Stimulated activated CD4-positive, alpha-beta T cell treated with anti-CD3 and anti-CD28 coated beads, TNF-alpha, amount 100 ng/mL, for 48 hours (primary cell): ENCODE measurements at regions not wholly inside any gene's neighbourhood (a gene's known extent, or its start where the extent isn't known, plus 50 kb on each side); places are given as distances from the start of the nearest gene placed in this dataset.
"Not testable (repeated sequence)": the region's sequence is repeated elsewhere in the genome, so short reads cannot be mapped to it uniquely, and the experiment has no call there.

Source experiments
- DNase-seq, 3 donors: peaks; one replicate each; pipeline ENCODE4 v3.0.0-alpha.2; 2020; ENCODE audit warnings: low read depth in 3 of 3

DNA sequence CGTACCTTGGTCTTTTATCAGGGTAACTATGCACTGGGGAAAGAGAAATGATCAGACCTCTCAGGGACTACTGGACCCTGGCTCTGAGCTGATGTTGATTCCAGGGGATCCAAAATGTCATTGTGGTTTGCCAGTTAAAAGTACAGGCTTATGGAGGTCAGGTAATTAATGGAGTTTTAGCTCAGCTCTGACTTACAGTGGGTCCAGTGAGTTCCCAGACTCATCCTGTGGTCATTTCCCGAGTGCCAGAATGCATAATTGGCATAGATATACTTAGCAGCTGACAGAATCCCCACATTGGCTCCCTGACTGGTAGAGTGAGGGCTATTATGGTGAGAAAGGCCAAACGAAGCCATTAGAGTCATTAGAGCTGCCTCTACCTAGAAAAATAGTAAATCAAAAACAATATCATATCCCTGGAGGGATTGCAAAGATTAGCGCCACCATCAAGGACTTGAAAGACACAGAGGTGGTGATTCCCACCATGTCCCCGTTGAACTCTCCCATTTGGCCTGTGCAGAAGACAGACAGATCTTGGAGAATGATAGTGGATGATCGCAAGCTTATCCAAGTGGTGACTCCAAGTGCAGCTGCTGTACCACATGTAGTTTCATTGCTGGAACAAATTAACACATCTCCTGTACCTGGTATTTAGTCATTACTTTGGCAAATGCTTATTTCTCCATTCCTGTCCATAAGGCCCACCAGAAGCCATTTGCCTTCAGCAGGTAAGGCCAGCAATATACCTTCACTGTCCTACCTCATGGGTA is 152.4 kb downstream of the THBS2 start:
- DNase-seq = no peak

DNA sequence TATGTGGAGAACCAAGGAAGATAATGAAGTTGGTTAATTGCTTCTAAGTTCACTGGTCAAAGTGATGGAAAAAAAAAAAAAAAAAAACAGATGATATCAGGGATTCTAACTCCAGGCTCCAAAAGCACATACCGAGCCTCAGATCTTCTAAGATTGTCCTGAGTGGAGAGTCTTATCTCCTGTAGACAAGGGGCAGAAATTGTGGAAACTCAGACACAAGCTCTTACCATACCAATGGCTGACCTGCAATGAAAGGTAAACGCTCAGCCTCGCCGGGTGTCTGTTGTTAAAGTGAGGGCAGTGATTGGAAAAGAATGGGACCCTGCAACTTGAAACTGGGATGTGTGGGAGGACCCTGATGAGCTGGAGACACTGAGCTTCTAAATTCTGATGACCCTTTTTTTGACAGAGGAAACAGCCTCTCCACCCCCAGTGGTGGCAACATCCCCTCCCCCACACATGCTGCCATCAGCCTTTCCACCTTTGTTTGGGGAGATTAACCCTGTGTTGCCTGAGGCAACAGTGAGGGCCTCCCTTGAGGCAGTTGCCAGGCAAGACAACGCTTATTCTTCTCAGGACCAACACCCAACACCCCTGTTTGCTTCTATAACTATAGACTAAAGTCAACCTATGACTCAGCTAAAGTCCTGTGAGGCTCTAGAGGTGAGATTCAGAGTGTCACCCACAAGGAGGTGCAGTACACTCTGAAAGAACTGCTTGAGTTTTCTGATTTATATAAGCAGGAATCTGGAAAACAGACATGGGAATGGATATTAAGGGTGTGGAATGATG is 154.0 kb downstream of the THBS2 start:
- no peak for DNase-seq

DNA sequence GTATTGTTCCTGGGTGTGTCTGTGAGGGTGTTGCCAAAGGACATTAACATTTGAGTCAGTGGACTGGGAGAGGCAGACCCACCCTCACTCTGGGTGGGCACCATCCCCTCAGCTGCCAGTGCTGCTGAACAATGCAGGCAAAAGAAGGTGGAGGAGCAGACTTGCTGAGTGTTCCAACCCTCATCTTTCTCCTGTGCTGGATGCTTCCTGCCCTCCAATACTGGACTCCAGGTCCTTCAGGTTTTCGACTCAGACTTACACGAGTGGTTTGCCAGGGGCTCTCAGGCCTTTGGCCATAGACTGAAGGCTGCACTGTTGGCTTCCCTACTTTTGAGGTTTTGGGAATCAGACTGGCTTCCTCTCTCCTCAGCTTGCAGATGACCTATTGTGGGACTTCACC is 155.0 kb downstream of the THBS2 start:
- DNase-seq = not testable (repeated sequence)

DNA sequence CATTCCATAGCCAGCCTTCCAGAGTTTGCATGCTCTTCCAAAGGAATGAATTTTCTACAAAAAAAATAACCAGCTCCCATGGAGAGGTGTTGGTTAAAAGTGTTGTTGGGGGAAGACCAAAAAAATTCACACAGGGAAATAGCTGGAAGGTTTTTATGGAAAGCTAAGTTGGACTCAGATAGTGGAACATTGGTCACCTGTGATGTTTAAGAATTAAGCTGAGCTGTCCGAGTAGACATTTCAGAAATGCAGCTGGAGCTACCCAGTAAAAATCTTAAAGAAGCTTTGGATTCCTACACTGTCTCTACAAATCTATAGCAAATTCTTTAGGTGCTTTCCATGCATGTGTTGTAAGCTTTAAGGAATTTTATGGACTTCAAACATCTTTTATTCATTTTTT is 155.5 kb downstream of the THBS2 start:
- no peak for DNase-seq

DNA sequence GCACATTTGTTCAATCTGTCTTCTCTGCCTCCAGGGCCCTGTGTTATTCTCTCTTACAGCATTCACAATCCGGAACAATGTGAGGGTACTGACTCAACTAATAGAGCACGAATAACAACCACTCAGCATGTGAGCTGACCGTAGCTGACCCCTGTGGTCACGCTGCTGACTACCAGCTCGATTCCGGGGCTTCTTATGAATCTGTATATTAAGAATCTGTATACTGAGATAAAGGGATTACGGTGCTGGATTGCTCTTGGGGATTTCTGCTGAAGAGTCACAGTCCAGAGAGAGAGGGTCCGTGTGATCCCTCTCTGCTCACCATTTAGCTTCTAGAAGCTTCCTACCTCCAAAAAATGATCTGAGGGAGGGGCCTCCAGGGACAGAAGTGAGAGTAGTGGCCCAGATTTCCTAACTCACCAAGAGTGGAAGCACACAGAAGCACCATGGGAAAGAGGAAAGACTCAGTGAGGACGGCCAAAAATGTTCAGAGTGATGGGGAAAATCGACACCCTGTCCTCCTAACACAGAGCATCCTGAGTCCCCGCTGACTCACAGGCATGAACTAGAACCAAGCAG is 156.2 kb downstream of the THBS2 start:
- no peak for DNase-seq

DNA sequence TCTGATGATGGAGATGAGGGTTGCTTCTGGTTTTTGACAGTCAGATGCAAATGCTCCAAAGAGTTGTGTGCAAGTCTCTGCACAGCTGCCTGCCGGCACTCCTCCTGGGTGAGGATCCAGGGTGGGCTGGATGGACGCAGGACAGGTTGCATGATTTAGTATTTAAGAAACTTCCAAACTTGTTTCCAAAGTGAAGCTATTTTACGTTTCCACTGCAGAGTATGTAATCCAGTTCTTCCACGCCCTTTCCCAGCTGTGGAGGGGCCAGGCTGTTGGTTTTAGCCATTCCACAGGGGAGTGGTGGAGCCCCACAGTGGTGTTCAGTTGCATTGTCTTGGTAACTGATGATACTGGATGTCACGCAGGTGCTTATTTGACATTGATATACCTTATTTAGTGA is 157.3 kb downstream of the THBS2 start:
- DNase-seq = no peak

DNA sequence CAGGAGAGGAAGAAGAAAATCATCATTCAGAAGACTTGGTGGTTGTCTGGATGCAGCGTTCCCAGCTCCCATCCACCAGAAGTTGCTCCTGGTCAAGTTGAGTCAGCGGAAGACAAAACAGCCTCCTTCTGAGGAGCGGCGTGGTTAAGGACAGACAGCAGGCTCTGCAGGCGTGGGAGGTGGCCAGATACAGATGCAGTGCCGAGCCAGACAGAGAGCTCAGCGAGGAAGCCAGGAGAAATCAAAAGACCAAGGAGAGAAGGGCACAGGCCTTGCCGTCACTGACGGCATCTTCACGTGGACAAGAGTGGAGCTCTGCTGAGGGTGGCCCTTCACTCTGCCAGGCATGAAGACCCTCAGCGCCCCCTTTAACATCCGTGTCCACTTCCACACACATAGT is 158.5 kb downstream of the THBS2 start:
- no peak for DNase-seq

DNA sequence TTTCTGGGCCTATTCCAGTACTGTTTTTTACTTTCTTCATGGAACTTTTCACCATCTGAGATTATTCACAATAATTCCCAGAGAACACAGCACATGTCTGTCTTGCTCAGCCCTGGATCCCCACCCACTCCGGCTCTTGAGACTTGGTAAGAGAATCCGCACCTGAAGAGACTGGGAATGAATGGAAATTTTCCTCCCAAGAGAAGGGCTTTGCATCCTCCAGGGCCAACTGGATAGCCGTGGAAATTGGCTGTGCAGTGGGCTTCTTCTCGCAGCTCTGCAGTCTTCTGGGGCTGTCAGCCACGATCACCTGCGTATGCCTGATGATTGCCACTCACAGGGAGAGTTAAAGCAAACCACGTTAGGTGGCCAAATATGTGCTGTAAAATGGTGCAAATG is 159.1 kb downstream of the THBS2 start:
- DNase-seq = no peak

DNA sequence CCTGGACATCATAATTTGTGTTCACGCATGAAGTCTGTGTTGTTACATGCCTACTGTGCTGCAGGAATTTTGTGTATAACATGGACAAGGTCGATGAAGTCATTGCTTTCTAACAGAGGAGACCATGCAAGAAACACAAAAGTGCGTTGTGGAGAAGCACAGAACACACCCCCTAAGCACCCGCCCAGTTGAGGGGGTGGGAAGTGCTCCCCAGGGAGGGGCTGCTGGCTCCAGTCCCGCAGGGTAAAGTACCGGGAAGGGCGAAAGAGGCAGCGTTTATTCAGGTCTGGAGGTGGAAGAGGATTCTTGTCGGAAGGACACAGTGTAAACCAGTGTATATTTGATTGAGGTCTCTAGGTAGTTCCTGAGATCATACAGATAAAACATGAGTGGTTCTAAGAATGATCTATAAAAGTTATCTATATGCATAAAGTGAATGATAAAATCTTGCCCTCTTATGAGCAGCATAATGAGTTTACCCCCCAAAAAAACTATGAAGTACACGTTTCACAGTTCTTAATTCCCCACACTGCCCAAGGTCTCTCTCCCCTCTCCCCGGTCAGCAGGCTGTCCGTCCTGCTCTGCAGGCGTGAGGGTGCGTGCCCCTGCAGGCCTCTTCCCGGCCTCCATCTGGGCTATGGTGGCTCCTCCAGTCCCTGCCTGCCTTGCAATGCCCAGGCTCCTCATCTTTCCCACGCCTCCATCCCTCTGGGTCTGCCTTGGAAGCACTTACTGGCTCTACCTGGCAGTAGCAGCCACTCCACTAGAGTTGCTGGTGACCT is 159.7 kb downstream of the THBS2 start:
- no peak for DNase-seq

DNA sequence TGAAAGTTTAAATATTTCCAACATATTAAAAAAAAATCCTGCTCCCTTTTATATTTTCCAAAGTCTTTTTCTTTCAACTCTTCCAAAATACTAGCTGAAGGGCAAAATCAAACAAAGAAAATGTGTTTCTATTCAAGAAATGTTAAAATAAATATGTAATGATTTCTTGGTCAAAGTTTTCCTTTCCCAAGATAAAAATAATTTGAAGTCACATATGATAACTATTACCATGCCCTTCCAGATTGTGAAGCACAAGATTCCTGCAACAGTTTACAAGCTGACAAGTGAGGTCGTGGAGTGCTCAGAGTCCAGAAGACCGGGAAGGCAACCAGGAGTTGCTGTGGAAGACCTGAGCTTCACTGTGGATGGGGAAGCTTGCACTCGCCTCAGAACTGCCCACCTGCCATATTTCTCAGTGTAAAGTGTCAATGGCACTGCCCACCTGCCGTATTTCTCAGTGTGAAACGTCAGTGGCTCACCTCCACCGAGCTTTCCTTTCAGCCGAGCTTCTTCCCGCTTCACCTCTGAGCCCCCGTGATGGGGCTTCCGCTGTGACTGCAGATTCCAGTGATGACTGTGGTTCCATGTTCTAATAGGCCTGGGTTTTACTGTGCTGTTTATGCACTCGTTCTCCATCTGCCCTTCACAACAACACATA is 160.5 kb downstream of the THBS2 start:
- DNase-seq = no peak

DNA sequence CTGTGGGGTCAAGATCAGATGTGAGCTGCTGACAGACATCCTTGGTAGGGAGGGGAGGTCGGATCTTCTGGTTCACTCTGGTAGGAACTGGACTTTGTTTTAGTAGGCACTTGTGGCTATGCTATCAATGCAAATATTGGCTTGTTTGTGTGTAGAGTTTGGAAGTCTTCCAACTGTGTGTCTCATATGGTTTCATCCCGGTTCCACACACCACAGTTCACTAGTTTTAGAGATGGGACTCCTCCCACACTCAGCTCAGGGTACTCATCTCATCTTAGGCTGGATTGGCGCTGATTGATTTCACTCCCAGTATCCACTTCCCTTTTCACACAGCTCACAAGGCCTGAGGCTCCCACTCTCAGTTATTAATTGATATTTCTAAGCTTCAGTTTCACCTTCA is 161.3 kb downstream of the THBS2 start:
- DNase-seq = no peak

DNA sequence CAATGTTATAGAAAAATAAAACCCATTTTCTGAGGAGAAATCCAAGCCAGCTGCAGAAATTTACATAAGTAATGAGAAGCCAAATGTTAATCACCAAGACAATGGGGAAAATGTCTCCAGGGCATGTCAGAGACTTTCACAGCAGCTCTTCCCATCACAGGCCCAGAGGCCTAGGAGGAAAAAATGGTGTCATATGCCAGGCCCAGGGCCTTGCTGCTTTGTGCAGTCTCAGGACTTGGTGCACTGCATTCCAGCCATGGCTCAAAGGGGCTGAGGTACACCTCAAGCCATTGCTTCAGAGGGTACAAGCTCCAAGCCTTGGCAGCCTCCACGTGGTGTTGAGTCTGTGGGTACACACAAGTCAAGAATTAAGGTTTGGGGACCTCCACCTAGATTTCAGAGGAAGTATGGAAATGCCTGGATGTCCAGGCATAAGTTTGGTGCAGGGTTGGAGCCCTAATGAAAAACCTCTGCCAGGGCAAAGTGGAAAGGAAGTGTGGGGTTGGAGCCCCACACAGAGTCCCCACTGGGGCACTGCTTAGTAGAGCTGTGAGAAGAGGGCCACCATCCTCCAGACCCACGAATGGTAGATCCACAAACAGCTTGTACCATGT is 163.0 kb downstream of the THBS2 start:
- not testable (repeated sequence) for DNase-seq

DNA sequence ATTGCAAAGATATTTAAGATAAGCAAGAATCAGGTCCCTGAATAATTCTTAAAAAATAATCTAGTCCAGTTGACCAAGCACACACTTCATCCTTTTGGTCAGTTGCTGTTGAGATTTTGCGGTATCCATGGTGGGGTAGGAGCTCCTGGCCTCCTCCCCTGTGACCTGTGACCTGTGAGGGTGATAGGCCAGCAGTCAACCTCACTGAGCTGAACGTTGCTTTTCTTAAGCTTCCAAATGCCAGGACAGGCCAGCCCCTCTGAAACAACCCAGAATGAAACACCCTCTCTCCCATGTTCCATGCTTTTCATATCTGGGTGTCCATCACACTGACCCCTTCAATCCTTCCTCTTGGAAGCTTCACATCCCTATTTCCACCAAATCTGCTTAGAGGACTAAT is 164.9 kb downstream of the THBS2 start:
- DNase-seq = no peak

DNA sequence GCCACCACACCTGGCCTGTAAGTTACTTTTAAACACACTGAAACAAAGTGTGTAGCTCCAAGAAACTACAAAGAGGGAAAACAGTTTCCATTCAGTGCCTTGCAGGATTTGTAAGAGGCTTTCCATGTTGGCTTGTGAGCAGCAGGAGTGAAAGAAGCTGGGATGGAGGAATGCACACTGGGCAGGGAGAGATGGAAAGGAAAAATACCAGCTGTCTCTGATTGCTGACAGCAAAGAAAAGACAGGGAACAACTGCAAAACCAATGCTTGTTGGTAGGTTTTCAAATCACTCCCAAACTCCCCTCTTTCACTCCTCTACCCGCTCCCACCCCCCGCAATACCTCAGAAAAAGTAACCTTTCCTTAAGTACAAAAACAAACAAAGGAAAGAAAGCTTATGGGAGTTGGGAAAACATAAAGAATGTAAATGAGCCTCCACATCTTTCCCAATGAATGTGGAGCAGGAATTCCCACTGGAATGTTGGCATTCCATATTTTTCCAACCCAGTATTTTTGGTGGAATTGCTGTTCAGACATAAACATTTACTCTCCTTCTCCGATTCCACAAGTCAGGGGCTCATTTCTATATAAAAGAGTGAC is 166.1 kb downstream of the THBS2 start:
- DNase-seq = no peak

DNA sequence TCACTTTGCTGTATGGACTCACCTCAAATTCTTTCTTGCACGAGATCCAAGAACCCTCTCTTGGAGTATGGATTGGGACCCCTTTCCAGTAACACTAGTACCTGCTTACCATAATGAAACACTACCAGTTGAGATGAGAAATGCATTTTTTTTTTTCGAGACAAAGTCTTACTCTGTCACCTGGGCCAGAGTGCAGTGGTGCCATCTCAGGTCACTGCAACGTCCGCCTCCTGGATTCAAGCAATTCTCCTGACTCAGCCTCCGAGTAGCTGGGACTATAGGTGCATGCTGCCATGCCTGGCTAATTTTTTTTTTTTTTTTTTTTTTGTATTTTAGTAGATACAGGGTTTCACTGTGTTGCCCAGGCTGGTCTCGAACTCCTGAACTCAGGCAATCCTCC is 167.0 kb downstream of the THBS2 start:
- not testable (repeated sequence) for DNase-seq

DNA sequence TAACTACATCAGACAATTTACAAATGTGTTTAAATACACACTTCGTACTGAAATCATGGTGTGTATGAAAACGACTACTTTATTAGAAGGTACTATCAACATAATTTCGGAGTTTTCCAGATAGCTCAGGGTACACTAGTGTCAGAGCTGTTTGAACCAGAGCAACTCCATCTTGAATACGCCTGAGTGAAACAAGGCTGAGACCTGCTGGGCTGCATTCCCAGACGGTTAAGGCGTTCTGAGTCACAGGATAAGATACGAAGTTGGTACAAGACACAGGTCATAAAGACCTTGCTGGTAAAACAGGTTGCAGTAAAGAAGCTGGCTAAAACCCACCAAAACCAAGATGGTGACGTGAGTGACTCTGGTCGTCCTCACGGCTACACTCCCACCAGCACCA is 167.6 kb downstream of the THBS2 start:
- DNase-seq = no peak

DNA sequence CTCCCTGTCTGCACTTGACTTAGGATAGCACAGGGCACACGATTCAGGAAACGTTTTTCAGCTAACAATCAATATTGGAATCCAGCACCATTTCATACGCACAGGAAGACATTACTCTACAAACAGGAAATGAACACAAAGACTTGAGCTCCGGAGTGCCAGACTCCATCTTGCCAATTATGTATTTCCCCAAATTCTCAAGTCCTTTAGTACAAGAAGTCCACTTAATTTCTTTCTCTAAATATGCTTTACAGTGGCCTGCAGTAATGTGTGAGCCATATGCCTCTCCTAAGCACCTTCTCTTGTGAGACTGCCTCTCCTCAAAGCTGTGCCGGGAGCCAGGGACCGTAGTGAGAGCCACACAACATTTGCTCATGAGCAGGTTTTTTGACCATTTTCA is 168.2 kb downstream of the THBS2 start:
- DNase-seq = no peak

DNA sequence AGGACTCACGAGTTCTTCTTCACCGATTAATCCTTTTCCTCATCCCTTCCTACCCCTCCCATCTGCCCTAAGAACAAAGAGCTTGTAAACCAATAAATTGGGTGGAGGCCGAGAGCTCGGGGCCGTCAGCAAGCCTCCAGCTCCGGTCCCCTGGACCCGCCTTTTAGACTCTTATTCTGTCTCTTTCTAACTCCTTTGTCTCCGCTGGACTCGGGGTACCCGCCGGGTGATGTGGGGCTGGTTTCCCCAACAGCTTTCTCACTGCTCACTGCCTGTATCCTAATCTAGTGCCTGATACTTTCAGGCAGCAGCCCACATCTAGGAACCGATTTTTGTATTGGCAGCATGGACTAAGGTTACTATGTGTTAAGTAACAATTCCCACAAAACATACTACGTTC is 169.1 kb downstream of the THBS2 start:
- not testable (repeated sequence) for DNase-seq

DNA sequence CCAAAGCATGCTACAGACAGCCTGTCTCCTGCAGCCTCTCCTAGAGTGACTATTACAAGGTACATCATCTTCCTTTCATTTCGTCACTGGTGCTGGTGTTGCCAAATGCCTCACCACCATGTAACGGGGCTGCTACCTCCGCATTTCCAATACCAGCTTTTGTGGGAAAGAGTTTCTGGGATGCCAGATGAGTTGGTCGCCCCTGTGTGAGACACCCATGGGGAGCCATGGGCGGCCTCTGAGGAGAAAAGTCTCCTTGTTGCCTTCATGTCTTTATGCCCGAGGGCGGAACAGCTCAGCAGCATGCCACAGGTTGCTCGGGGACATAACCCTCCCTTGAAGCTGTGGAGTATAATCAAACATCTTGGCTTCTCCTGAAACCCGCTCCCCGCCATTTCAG is 169.6 kb downstream of the THBS2 start:
- DNase-seq = no peak

DNA sequence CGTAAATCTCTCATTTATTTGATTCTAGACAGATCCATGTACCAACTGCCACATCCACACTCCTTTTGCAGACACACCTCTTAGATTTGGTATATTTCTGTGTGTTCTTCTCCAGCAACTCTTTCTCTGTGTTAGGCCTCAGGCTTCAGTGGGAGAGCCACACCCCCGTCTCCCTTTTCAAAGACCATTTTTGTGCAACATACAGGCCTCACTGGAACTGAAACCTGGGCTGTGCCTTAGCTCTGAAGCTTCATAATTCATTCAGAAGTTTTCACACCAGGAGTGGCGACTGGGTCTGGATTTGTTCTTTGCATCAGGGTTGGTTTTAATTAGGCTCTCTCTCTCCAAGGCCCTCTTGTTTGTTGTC is 170.2 kb downstream of the THBS2 start:
- DNase-seq = no peak
